ENCODE measurements at regions not wholly inside any gene's neighbourhood (a gene's known extent, or its start where the extent isn't known, plus 50 kb on each side); places are given as distances from the start of the nearest gene placed in this dataset.

GRCh38 chr4:38213083-38213805 is 253.0 kb downstream of the PTTG2 start (continued):
- TF ChIP-seq CHD7 (IDR thresholded peaks at IDR 0.05; ENCODE audit: insufficient replicate concordance, low read length) (no peak), CBX5 (IDR thresholded peaks at IDR 0.05; ENCODE audit: low read depth, low read length) (no peak), RAD21 (IDR thresholded peaks at IDR 0.05 in 1 of 2, conservative IDR thresholded peaks at IDR 0.05 in 1 of 2; ENCODE audit: low read depth in 2 of 2, low read length in 2 of 2) (no peak), POLR2A (IDR thresholded peaks at IDR 0.05; ENCODE audit: control extremely low read depth in 1 of 2, low read depth in 2 of 2, low read length in 2 of 2) (no peak), CHD1 (IDR thresholded peaks at IDR 0.05; ENCODE audit: low read depth, low read length) (no peak), CREB1 (IDR thresholded peaks at IDR 0.05) (no peak), TCF12 (IDR thresholded peaks at IDR 0.05; ENCODE audit: low read depth, low read length) (no peak)
